ENCODE measurements at regions not wholly inside any gene's neighbourhood (a gene's known extent, or its start where the extent isn't known, plus 50 kb on each side); places are given as distances from the start of the nearest gene placed in this dataset.

DNA sequence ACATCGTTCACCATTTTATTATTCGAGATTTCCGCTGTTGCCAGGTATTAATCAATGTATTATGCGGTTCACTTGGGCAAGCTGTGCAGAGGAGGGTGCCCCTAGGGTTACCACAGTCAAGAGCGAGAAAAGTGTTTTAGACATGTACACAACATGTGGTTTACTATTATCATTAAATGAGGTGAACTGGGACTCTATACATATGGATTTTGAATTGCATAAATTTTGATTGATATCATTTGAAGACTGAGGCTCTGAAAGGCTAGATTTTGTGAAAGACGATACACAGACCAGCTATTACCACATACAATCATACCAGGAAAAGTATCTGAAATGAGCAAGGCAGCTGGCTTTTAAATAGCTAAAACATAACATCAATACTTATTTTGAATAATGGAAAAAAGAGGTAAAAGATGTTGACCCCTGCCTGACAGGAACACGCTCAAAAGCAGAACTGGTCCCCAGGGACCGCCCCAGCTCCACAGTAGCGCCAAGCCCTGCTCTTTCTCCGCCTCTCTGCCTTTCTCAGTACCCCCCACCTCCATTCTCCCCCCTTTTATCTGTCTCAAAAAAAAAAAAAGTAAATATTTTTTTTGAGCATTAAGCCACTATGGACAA lies 413.4 kb upstream of the MKI67 start:
- DNase-seq, result no peak

DNA sequence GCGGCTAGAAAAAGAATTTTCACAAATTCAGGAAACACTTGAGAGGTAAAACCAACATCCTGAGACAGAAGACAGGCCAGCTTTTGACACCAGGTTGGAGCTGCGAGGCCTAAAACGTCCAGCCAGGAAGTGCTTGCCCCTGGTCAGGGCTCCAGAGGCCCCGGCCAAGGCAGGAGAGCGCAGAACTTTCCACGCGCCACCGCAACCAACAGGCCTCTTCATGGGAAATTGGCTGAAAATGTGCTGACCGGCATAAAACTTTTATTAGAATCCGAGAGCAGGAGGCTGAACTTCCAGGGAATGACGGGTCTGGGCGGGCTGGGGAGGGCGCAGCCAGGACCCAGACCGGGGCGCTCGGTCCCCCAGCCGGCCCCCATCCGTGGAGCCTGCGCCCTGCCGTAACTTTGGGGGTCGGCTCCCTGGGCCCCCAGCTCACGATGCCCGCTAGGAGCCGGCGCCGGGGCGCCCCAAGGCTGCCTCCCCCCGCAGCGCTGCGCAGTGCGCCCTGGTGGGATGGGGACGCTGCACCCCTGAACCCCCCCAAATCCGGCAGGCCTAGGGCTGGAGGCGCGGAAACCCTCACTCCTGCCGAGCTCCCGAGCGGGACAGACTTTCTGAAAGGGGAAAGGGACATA lies 414.0 kb upstream of the MKI67 start:
- no peak for DNase-seq

DNA sequence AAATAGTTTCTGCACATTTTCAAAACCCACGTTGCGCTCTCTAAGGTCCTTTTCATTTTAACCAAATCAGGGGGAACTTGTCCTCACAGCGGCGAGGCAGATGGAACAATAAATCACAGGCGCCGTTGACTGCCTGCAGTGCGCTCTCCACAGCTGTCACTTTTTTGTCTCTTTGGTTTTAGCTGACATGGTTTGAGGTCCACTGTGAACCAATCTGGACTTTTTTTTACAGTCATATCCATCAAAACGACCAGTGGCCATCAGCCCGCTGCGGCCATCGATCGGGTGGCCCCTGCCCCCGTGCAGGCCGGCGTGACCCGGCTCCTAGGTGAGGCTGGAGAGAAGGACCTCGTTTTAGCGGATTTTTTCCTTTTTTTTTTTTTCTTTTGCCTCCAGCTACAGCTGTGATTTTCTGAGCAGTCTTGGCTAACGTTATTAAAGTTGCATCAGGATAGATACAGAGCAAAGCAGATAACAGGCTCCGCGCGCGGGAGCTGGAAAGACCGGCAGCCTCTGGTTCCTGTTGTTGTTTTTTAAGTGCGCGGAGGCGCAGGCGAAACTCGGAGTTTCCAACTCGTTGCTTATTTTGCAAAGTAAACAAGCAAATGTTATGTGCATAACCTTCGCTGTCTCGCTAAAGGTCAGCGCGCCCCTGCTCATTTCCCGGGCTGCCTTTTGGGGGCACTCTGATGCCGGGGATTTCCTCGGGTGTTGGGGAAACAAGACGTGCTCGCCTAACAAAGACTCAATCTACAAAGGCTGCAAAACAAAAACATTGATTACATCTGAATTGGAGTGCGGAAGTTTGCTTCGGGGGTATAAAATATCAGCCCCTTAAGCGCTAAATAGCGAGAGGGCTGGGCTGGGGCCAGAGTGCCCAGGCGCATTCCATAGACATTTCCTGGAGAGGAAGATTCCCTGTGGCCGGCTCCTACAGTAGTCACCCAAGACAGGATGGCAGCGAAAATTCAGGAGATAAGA lies 414.8 kb upstream of the MKI67 start:
- DNase-seq, result no peak

DNA sequence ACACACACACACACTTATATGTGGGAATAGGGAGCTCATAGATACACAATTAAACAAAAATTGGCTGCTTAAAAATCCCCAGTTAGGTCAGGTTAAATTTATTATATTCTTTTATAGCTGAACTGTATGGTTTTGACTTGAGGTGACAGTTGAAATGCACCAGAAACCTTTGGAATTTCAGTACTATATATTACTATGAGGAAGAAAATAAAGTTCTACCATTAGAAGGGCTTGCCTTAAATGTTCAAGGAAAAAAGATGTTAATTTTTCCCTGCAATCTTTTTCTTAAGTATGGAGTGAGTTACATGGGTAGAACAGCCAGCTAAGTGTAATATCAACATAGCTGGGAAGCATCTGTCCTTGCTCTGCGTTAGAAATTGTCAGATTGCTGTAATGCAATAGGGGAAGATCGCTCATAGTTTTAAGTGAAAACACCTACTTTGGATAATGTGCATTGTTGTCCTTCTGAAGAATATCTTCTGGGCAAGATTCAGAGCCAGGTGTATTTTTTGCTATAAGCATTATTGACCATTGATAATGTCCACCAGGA lies 415.8 kb upstream of the MKI67 start:
- no peak for DNase-seq

DNA sequence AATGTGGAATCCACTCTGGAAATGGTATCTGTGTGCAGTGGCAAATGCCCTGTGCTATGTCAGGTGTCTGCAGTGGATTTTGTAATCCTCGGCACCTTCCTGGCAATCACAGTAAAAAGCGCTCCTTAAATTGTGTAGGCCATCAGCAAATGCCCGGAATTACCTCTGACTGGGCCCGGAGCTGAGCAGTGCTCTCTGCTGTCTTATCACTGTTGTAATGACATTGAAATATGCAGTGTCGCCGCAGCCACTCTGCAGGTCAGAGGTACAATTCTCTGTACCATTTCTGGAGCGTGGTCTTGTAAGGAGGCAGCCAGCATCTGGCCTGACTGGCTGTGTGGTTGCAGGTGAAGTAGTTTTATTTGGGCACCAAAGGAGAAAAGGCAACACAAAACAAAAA lies 416.4 kb upstream of the MKI67 start:
- no peak for DNase-seq

DNA sequence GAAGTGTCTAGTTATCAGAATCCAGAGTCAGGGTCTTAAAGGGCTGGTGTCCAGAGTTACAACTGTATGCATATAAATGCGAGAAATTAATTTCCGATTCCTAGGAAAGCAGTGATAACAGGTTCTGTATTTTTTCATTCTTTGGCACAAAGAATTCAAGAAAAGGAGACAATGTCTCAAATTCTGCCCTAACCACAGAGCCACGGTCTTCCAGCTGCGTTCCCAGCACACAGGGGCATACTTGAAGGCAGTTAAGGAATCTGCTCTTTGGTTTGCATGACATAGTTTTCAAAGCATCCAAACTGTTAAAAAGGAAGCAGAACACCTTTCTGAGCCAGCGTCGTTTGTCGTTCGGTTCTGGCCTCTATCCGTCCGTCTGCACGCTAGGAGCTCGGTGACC lies 416.9 kb upstream of the MKI67 start:
- DNase-seq, result no peak

DNA sequence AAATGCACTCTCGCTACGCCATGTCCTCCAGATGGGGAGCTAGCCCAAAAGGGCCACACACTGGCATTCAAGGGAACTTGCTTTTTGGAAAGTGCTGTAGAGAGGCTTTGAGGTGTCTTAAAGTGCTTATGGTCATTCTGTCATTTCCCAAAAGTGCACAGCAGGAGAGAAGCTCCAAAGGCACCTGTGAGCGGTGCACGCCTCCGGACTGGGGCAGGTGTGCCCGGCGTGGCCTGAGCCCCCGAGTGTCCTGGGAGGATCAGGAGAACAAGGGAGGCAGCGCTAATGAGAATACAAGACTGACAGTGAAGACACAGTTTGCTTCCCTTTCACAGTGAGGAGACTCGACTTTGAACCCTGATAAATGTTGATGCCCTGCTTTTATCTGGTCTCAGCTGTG lies 419.0 kb upstream of the MKI67 start:
- no peak for DNase-seq

DNA sequence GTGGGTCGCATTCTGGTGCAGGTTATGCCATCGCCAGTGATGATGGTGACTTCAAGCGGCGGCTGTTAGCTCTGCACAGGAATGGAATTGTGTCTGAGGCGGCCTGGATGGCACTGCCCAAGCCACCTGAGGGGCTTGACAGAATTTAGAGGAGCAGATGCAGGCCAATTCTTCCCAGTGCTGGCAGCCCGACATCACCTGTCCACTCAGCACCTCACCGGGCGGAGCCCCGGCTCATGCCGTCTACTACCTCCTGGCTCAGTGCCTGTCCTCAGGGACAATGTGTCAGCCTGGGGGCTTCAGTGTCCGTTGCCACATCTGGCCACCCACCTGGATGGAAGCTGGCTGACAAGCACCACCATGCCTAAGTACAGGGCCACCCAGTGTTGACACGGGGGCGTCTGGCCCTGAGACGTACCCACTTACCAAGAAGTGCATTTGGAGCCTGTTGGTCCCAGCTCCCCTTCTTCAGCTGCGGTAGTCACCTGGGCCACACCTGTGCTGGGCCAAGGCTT lies 420.5 kb upstream of the MKI67 start:
- DNase-seq, result no peak

DNA sequence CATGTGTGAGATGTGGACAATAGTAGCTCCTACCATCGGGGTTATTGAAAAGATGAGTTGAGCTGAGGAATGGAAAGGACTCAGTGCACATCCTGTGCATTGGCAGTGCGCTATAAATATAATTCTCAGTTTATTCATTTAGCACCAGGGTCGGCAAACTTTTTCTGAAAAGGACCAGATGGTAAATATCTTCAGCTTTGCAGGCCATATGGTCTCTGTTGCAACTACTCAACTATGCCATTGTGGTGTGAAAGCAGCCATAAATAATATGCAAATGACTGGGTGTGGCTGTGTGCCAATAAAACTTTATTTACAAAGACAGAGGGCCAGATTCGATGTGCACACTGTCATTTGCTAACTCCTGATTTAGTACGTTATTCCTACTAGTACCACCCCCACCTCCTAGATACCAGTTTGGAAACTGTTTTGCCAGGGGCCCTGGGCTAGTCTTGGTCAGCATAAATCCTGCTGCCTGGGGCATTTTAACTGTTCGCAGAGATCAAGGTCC lies 422.9 kb upstream of the MKI67 start:
- no peak for DNase-seq

DNA sequence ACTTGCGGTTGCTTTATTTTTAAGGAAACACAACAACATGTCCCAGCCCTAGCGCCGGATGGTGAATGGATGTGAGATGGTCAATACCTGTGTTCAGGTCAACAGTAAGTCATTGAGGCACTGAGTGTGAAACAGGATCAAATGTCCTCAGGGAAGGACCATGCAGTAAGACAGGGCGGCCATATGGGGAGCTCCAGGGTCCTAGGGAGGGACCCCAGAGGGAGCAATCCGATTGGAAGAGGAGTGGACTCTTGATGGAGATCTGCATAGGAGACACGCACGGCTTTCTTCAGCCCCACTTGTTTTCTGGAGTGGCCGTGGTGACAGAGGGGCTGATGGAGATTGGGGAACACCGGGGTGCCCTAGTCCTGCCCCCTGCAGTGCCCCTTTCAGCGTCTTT lies 423.8 kb upstream of the MKI67 start:
- no peak for DNase-seq

DNA sequence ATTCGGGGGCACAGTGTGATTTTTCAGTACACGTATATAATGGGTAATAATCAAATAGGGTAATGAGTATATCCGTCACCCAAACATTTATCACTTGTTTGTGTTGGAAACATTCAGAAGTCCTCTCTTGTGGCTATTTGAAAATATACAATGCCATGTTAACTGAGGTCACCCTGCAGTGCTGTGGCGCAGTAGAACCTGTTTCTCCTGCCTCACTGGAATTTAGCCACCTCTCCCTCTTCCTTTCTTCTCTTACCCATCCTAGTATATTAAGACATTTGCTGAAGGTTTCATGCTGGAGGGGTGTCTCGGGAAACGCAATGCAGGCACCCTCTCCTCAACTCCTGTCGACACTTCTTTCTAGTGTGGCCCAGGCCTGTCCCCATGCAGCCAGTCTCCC lies 425.3 kb upstream of the MKI67 start:
- DNase-seq, result no peak

DNA sequence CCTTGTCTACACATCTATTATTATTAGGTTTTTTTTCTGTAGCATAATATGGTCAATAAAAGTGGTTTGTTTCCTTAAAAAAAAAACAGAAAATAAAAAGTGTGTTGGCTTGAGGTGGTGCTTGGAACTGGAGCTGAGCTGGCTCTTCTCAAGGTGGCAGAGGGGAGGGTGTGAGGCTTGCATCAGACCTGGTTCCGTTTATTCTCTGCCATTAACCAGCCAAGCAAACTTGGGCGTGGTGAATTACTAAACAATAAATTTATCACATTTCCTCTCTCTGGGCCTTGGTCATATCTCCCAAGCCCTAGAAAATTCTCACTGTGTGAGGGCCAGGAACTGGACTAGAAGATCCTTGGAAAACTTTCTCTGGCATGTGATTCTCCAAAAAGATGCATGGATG lies 427.5 kb upstream of the MKI67 start:
- no peak for DNase-seq

DNA sequence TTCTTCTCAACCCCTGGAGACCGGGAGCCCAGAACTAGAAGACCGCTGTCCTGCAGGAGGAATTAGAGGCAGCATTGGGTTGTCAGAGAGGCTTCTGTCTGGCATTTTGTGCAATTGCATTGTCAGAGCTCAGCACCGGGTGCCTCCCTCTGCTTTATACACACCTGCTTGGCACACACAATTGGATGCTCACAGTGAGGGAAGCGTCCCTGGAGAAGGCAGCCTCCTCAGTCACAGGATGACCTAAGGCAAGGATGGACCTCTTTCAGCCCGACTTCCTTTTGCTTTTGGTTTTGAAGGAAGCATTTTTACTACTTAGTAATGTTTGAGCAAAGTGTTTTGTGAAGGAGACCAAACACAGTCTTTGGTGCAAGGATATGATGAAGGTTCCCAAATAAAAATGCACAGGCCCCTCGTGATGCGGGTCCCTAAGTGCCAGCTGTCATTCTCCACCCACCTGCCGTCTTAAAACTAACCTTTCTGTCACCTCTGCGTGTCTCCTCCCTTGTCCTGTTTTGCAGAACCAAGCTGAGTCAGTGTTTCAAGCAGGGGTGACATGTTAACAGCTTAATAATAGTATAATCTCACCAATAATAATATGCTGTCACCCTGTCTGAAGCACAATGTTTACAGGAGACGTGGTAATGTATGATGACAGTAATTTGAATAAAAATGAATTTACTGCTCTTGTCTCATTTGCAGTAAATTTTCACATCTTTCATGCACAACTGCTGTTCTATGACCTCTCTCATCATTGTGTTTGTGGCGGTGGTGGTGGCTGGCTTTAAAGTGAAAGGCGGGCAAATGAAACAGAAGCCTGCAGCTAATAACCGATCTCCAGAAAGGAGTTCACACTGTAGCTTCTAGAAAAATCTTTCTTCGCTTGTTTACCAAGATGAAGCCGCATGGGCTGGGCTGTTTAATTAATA lies 430.2 kb upstream of the MKI67 start:
- no peak for DNase-seq

DNA sequence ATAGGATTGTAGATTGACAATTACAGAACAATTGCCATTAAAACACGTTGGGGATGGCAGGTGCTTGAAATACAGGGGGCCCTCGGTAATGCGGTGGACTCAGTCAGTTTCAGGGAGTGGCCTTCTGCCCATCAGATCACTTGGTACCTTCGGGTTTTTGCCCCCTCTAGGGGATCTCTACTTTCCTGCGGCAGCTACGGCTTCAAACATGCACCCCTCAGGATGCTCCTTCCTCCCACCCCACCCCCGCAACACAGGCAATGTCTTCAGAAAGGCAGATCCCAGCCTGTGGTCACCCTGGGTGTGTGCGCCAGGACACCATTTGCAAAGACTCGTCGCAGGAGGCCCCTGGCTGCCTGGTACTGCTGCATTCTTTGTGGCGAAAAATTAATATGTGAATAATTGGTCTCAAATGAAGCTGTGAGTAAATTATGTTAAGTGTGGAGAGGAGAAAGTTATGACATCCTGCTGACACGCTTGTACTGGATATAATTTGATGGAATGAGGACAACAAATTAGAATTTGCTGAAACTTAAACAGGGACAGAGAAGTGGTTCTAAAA lies 431.0 kb upstream of the MKI67 start:
- DNase-seq, result no peak

DNA sequence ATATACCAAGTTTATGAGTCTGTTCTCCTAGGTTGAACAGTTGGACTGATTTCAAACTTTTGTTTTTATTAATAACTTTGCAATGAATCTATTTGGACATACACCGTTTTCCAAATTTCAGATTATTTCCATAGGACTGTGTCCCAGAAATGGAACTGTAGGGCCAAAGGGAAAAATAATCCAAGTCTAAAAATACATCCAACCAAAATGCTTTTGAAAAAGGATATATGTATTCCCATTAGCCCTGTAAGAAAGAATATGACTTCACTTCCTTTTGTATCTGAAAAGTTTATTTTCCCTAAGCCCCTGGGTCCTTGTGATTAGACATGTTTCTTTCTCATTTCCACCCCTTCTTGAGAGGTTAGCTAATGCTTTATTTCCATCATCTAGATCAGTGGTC lies 434.2 kb upstream of the MKI67 start:
- no peak for DNase-seq

DNA sequence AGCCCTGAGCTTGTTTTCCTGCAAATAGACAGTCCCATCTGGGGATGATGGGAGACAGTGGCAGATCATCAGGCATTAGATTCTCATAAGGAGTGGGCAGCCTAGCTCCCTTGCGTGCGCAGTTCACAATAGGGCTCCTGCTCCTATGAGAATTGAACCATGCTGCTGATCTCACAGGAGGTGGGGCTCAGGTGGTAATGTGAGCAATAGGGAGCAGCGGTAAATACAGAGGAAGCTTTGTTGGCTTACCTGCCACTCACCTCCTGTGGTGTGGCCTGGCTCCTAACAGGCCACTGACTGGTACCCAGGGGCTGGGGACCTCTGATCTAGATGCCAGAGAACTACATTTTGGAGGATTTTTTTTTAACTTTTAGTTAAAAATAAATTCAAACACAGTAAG lies 434.8 kb upstream of the MKI67 start:
- no peak for DNase-seq

DNA sequence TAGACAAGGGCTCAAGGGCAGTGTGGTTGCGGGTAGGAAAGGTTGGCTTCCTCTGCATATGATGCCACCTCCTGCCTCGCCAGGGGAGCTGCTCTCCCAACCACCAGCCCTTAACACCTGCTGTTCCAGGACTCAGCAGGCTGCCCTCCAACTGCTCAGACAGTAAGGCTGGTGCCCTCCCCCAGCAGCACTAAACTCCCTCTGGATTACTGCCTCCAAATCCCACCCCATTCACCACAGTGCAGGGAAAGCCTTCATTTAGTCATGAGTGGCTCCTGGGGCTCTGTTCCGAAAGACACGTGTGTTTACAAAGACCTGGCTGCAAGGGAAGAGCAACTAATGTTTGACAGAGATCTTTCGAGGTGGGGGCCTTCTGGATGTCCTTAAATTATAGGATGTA lies 437.2 kb upstream of the MKI67 start:
- DNase-seq, result no peak

DNA sequence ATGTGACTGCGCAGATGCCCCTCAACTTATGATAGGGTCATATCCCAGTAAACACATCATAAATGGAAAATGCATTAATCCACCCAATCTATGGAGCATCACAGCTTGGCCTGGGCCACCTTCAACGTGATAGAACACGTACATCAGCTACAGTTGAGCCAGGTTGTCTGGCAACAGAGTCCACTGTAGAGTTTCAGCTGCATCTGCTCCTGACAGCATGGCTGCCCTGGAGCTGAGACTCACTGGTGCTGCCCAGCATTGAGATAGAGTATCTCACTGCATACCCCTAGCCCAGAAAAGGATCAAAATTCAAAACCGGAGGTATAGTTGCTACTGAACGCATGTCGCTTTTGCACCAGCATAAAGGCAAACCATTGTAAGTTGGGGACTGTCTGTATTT lies 437.7 kb upstream of the MKI67 start:
- DNase-seq, result no peak

DNA sequence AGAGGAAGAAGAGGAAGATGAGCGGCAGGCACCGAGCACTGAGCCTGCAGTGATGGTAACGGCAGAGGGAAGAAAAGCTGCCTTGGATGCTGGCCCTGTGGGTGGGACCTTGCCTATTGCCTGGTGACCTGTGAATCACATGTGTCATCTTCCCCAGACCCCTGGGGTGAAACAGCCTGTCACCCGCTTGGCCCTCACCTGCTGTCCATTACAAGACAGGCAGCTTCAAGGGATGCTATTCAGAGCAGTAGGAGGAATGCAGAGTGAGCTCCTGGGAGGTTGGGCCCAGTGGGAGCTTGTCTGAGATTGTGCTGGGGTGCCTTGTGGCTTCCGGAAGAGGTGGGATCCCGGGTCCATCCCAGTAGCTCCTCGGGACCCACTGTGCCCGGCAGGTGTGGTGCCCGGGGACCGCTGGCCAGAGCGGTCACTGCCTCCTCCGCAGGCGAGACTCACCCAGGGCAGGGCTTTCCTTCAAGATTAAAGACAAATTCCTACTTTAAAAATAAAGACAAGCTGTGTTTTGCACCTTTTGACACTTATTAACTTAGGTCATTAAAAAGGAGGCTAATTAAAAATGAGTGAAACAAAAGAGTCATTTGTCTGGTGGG lies 440.2 kb upstream of the MKI67 start:
- no peak for DNase-seq

DNA sequence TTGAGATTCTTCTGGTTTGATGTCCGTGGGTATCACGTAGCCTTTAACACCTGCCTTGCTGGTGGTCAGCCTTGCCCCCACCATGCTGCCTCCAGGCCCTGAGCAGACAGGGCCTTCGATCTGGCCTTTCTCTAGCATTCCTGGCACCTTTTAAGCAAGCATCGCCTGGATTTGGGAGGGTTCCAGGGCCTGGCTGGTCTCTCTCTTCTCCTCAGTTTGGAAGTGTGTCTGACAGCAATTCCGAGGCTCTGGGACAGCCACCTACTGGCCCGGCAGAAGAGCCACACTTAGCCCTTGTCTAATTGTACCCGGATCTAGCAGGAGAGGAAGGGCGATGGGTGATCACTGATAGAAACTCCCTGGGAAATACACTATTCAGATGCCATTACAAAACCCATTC lies 441.3 kb upstream of the MKI67 start:
- DNase-seq, result no peak

DNA sequence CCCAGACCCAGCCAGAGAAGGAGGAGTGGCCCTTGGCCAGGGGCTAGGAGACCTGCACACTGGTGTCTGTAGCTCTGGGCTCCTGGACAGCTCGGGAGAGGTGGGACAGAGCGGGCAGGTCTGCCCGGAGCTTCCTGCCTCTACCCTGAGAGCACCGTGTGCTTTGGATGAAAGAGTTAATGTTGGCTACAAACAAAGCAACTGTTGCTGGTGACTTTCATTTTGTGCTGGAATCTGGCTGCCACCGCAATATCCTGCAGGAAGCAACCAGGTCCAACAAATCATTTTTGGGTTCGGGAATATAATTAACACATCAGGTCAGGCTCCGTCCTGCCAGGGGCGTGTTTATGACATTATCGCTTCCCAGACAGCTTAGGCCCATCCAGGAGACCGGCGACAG lies 441.8 kb upstream of the MKI67 start:
- no peak for DNase-seq
